Islet precursor cell (in vitro differentiated cells): ENCODE measurements at regions not wholly inside any gene's neighbourhood (a gene's known extent, or its start where the extent isn't known, plus 50 kb on each side); places are given as distances from the start of the nearest gene placed in this dataset.

Source experiments
- DNase-seq: peaks from one replicate; pipeline ENCODE4 v3.0.0-alpha.2; 2018

- DNase-seq, result no peak
These were observed 63.0 kb upstream of the FZD8 start for GRCh38 chr10:35705051-35705450.

- DNase-seq, result no peak
These were observed 62.3 kb upstream of the FZD8 start for GRCh38 chr10:35704401-35704800.

GRCh38 chr10:35700487-35700882 lies 58.4 kb upstream of the FZD8 start:
- no peak for DNase-seq

GRCh38 chr10:35699848-35700486 lies 57.9 kb upstream of the FZD8 start:
- no peak for DNase-seq

GRCh38 chr10:35696392-35697287 lies 54.5 kb upstream of the FZD8 start:
- DNase-seq, result no peak

- DNase-seq, result no peak
These were observed 51.7 kb upstream of the FZD8 start for GRCh38 chr10:35693800-35694199.
